H1 (cell line): ENCODE measurements at regions not wholly inside any gene's neighbourhood (a gene's known extent, or its start where the extent isn't known, plus 50 kb on each side); places are given as distances from the start of the nearest gene placed in this dataset.

ENCODE experiments used
- CREB1 ChIP-seq: IDR thresholded peaks from 2 replicates; pipeline ENCODE4 v1.6.1; 2012; ENCODE audit warnings: inconsistent platforms
- EP300 ChIP-seq, 2 experiments: IDR thresholded peaks; 1 replicate in 1 of 2; 2 replicates in 1 of 2; pipeline ENCODE4 v1.6.1; 2011 to 2012; ENCODE audit warnings: low read depth in 2 of 2, low read length in 2 of 2, mild to moderate bottlenecking in 2 of 2, borderline replicate concordance in 1 of 2, inconsistent platforms in 1 of 2, moderate library complexity in 1 of 2
- HDAC6 ChIP-seq: IDR thresholded peaks from one replicate; pipeline ENCODE4 v1.7.1; 2012; ENCODE audit warnings: low read depth, mild to moderate bottlenecking, inconsistent platforms, low read length, moderate library complexity
- KDM5A ChIP-seq: fragments of 200-600 bp; IDR thresholded peaks from 2 replicates; pipeline ENCODE4 v1.7.1; 2012; ENCODE audit warnings: mild to moderate bottlenecking, low read length, inconsistent platforms, mixed read lengths
- PHF8 ChIP-seq: fragments of 200-600 bp; sonication (generic); conservative IDR thresholded peaks from 2 replicates; pipeline ENCODE4 v1.7.1; 2012; ENCODE audit warnings: low read depth, mild to moderate bottlenecking, inconsistent platforms, low read length, moderate library complexity
- POLR2A ChIP-seq, 2 experiments: IDR thresholded peaks; 1 replicate in 1 of 2; 2 replicates in 1 of 2; pipeline ENCODE4 v1.6.1; 2011; ENCODE audit warnings: low read depth in 2 of 2, low read length in 2 of 2, mild to moderate bottlenecking in 2 of 2; ENCODE audit errors: control extremely low read depth in 1 of 2
- POLR2AphosphoS5 ChIP-seq: IDR thresholded peaks from 2 replicates; pipeline ENCODE4 v1.6.1; 2011; ENCODE audit warnings: low read depth, low read length
- SIX5 ChIP-seq: IDR thresholded peaks from 2 replicates; pipeline ENCODE4 v1.6.1; 2011; ENCODE audit warnings: mild to moderate bottlenecking, low read depth, low read length
- TCF12 ChIP-seq: IDR thresholded peaks from 2 replicates; pipeline ENCODE4 v1.6.1; 2011; ENCODE audit warnings: low read depth, mild to moderate bottlenecking, low read length
- TF ChIP-seq, protein P1 (sequence below): IDR thresholded peaks from 2 replicates; pipeline ENCODE4 v1.6.1; 2011; ENCODE audit warnings: low read depth, mild to moderate bottlenecking, low read length; ENCODE audit not compliant: insufficient read depth
- TF ChIP-seq, protein P2 (sequence below): IDR thresholded peaks from 2 replicates; pipeline ENCODE4 v1.6.1; 2012; ENCODE audit warnings: inconsistent platforms

DNA sequence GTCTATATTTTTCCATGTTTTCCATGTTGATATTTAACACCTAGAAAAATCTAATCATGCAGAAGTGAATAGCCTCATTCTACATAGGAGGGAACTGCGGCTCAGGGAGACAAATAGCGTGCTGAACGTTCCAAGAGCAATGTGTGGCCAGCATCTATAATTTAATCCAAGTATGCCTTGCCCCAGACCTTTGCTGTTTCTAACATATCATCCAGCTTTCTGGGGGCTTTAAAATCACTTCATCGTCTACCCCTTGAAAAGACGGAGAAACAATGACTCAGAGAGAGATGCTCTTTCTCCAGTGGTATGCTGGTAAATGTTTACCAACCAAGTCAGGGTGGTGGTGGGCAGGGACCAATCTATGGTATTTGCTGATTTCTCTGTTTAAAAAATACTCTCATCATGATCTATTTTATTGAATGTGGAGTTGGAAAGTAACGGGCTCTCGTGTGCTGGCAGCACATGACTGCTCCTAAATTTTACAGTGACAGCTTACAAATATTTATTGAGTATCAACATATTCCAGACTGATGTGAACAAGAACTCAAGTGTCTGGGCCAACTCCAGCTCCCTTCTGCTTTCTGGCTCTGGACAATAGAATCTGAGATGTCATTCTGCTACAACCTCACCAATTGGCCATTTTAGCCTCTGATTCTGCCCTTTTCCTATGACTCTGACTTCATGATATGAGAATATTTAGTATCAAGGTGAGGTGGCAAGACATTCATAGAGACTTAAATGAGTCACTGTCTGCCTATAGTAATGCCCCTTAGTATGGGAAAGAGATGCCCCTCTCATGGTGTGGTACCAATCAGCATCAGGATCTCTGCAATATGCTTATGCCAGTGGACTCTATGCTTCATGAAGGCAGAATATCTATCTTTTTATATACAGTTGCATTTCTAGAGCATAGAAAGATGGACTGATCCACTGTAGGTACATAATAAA is 407.4 kb upstream of the TNC start (continued):
- TF ChIP-seq POLR2A (IDR thresholded peaks at IDR 0.05; ENCODE audit: control extremely low read depth in 1 of 2, low read depth in 2 of 2, low read length in 2 of 2) (no peak), HDAC6 (no peak), CREB1 (no peak), PHF8 (no peak), POLR2AphosphoS5 (no peak), EP300 (IDR thresholded peaks at IDR 0.05; ENCODE audit: borderline replicate concordance in 1 of 2, low read depth in 2 of 2, low read length in 2 of 2) (no peak), KDM5A (no peak), SIX5 (no peak), TCF12 (no peak)
- TF ChIP-seq, protein P1, sequence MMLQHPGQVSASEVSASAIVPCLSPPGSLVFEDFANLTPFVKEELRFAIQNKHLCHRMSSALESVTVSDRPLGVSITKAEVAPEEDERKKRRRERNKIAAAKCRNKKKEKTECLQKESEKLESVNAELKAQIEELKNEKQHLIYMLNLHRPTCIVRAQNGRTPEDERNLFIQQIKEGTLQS = no peak
- TF ChIP-seq, protein P2, sequence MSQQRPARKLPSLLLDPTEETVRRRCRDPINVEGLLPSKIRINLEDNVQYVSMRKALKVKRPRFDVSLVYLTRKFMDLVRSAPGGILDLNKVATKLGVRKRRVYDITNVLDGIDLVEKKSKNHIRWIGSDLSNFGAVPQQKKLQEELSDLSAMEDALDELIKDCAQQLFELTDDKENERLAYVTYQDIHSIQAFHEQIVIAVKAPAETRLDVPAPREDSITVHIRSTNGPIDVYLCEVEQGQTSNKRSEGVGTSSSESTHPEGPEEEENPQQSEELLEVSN = no peak
